GM21528 (cell line): ENCODE measurements at regions not wholly inside any gene's neighbourhood (a gene's known extent, or its start where the extent isn't known, plus 50 kb on each side); places are given as distances from the start of the nearest gene placed in this dataset.

ENCODE experiments used
- ATAC-seq: cut with Tn5 transposase; IDR thresholded peaks from one replicate; pipeline ENCODE4 v1.9.1; 2021; ENCODE audit warnings: mild to moderate bottlenecking, moderate library complexity; ENCODE audit not compliant: unreplicated experiment, low FRiP score

DNA sequence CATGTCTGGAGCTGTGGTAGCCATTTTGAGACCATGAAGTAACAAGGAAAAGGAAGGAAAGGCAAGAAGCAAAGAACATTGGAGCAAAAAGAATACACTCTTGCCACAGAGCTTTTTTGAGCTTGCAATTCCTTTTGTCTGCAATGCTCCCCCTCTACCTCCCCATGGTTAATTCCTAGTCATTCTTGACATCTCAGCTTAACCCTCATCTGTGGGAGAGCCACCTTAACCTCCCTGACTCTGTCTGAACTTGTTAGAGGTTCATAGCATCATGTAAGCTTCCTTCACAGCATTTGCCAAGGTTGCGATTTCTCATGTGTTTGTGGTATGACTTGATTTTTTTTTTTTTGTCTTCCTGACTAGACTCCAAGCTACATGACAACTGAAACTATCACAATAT, 564.1 kb upstream of the PLXNA2 start:
- ATAC-seq = no peak

DNA sequence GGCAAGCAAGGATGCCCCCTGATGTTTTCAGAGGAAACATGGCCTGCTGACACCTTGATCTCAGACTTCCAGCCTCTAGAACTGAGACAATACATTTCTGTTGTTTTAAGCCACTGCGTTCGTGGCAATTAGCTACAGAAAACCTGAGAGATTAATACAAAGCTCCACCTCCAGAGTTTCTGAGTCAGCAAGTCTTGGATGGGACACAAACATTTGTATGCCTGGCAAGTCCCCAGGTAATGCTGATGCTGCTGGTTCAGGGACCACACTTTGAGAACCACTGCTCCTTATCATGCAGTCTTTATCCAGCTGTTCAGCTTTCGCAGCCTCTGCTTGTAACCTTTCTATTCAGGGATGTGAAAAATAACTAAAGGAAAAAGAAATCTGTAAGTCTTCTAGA, 565.7 kb upstream of the PLXNA2 start:
- no peak for ATAC-seq

DNA sequence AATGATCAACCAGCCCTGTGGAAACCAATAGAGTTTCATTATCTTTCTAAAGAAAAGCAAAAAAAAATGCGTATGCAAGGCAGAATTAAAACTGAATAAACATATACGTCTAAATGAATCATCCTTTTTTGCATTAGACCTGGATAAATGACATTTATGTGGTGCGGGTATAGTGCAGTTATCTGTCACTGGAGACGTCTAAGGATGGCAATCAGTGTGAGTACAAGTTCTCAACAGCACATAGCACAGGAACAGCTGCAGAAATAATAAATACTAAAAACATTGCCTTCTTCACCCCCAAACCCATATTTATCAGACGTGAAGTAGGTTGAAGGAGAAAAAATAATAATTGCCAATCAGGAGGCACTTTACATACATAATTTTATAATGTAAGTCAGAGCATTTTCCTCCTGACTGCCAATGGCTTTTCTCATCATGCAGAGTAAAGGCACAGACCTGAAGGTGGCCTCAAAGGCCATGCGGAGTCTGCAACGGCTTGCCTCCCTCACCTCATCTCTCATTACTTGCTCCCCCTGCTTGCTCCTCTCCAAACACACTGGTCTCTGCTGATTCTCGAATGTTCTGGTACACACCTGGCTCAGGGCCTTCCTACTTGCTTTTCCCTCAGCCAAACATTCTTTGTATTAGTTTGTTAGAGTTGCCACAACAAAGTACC, 574.7 kb upstream of the PLXNA2 start:
- ATAC-seq = no peak

DNA sequence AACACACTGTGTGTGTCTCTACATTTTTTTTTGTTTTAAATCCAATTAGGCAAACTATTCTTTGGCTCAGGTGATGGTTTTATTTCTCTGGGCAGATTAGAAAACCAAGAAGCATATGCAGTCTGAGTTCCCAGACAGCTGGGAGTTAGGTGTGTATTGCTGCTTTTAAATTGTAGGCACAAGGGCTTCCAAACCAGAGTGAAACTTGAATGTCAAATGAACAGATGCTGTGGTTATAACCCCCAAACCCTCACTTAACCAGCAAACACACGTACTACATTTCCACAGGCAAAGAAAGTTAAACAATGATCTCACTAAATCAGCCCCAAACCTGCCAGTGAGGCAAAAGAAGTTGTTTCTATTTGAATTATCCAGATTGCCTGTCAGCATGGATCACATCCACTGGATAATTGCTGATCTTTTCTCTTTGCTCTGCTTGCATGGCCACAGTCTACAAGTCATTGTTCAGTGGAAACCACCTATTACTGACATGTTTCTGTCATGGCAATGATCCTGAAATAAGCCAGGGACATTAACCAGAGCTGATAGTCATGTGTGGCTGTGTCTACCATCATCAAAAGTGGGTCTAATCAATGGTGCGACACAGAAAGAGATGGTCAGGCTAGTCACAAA, 576.5 kb upstream of the PLXNA2 start:
- ATAC-seq = no peak

DNA sequence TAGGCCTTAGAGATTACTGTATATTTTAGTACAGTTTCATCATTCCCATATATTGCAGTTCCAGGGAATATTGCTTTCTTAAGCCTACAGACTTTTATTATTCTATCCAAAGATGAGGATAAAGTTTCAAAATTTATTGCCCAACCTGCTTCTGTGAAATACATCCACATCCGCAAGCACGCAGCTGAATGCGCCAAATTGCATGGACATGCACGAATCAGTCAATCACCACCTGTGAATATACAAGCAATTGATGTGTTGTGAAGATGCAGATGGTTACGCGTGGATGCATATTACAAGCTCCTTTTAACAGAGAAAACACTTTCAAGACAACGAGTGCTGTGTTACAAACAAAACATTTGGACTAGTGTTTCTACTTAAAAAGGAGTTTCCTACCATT, 577.8 kb upstream of the PLXNA2 start:
- no peak for ATAC-seq

DNA sequence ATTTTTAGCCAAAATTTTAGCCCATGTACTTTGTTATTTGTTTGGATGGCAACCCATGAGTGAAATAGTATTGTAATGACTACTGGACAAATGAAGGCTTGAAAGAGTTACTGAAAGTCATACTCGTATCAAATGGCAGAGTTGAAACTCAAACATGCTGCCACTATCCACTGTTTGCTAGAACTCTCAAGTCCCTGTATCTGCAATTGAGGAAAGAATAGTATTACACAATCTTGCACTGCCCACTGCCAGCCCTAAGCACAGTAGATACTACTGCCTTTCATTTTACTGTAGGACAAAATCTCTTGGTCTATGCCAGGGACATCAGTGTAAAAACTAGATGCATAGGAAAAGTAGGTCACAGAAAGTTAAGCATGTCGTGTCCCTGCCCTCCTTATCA, 581.1 kb upstream of the PLXNA2 start:
- ATAC-seq = no peak

DNA sequence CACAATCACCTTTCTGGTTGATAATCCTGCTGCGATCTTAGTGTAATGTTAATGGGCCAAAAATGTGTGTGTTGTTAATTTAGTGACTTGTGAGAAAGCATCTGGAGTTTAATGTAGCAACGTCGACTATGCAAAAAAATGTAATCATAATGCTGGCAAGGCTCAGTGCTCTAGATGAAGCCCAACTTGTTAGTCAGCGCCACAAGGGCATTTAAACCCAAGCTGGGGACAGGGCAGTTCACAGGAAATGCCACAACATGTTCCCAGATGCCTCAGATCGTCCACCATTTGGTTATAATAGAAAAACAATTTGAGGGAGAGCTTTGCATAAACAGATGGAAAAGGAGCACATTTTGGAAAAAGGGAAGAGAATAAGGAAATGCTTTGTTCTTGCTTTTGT, 585.4 kb upstream of the PLXNA2 start:
- no peak for ATAC-seq

DNA sequence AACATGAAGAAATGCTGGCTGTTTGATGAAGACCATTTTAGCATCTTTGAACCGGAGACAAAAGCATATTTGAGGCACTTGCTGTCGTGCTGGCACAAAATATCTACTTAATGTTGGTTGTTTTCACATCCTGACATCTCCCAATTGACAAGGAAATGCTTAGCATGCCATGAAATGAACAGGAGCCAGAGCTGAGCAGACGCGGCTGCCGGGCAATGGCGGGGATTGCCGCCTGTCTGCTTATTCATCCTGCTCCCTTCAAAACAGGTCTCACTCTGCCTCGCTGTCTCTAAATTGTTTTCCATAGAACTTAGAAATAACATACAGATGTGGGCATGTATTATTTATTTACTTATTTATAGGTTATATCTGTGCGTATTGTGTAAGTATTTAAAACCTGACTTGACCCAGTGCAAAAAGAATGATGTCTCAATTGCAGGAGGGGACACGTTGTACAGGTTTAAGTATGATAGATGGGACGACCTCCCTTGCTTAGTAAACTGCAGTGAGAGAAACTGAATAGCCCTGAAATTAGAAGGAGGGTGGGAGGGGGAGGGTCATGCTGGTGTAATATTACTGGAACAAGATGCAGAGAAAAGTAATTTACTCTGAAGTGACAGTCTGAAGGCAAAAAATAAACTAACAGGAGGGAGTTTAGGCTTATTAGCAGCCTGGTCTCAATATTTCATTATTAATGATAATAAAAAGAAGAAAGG, 590.4 kb upstream of the PLXNA2 start:
- ATAC-seq = no peak

DNA sequence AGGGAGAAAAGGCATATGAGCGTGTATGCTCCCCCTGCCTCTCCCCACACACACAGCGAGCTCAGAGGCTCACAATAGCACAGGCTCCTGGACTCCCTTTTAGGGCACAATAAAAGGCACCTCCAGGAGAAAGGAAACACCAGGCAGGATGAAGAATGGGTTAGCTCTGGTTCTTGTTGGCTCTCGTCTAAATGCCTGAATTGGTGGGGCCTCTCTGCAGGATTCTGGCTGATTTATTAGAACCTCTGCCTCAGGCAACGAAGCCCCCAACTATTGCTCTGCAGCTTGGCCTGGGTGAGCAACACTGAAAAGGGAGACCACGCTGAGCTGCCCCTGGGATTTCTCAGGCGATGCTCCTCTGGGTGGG, 590.9 kb upstream of the PLXNA2 start:
- no peak for ATAC-seq

DNA sequence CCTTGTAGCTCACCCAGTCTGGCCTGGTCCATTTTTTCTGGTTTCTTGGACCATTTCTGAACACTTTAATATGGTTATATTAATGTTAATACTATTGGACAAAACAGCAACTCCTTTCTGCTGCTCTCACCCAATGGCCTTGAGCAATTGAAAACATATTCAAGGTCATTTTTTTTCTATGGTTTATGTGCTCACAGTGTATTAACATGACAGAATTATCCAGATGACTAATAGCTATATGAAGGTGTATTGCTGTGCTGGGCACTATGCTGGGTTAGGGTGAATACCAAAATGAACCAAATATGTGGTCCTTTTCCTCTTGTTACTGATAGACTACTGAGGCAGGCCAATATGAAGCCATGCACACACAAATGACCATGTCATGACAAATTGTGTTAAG, 591.6 kb upstream of the PLXNA2 start:
- no peak for ATAC-seq

DNA sequence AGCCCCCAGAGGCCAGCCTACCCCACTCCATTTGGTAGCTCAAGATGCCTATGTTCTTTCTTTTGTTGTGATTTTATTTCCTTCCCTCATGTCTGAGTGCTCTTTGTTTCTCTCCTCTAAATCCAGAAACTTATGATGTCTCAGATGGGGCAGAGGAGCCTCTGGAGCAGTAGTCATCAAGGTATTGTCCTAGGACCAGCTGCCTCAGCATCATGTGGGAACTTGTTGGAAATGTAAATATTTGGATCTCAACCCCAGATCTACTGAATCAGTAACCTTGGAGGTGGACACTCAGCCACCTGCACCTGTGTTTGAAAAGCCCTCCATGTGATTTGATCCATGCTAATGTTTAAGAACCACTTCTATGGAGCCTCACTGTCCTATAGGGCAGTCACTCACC, 593.1 kb upstream of the PLXNA2 start:
- no peak for ATAC-seq

DNA sequence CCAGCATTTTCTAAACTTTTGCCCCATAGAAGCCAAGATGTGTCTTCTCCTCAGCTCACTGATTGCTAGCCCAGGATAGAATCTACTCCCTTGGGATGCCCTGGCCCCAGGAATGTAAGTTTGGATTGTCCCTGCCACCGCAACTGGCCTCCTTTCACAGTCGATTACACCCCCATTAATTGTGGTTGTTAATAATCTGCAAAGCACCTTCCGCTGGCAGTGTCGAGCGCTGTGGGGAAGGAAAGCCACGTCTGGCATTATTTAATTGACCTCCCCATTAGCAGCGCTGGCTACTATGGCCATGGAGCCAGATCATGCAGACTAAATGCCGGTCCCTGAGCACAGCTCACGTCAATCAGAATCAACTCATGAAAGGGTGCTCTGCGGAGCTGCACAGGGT, 597.3 kb upstream of the PLXNA2 start:
- no peak for ATAC-seq

DNA sequence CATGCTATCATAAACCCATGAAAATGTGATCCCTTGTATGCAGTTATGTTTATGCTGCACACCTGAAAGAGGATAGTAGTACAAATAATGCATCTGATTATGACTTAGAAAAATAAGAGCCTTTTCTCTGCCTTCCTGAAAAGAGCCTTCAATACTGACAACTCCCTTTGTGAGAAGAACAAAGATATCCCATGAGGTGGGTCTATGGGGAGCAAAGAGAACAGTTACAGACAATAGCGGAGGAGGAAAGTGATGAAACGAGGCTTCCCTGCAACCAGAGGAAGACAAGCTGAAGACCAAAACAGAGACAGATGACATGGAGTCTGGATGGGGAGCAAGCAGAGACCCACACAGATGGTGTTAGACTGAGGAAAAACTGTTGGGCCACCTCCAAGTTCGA, 598.3 kb upstream of the PLXNA2 start:
- no peak for ATAC-seq

DNA sequence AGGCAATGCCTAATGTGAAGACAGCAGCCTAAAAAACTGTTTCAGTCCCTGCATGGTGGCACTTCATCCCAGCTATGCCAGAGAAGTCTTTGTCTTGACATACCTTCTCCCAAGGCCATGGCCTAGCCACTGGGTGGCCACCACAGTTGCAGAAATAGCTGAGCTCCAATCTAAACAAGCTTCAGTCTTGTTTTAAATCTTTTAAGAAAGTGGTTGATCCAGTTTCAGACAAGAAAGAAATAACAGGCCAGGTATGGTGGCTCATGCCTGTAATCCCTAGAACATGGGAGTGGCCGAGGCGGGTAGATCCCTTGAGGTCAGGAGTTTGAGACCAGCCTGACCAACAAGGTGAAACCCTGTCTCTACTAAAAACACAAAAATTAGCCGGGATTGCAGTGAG, 600.0 kb upstream of the PLXNA2 start:
- no peak for ATAC-seq

DNA sequence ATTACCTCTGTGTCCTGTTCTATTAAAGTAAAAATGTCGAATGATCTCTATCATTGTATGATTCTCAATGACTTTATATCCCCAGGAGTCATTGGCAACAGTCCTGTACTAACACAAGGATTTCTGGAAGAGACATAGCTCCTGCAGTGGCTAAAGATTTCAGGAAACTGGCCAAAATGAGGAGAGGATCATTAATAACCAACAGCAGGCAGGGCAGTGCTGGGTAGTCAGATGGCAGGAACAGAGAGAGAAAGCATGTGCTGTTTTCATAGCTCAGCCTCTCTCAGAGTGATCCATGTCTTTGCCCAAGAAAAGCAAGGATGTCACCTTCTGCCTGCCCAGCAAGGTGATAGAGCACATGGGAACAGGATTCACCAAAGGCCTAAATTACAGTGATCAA, 604.7 kb upstream of the PLXNA2 start:
- ATAC-seq = no peak

DNA sequence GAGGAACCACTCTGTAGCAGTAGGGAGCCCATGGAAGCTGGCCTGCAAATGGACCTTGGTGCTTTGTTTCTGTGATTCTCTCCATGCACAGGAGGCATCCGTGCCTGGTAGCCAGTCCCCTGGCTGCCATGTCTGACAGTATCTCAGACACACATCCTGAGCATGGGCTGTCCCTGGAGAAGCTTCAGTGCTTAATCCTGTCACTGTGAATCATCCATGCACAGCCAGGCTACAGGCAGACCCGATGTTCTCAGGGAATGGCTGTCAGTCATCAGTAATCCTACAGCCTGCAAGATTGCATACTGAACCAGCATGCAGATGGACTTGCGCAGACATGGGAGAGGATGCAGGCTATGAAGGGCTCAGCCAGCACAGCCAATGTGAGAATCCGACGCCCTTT, 606.3 kb upstream of the PLXNA2 start:
- ATAC-seq = no peak

DNA sequence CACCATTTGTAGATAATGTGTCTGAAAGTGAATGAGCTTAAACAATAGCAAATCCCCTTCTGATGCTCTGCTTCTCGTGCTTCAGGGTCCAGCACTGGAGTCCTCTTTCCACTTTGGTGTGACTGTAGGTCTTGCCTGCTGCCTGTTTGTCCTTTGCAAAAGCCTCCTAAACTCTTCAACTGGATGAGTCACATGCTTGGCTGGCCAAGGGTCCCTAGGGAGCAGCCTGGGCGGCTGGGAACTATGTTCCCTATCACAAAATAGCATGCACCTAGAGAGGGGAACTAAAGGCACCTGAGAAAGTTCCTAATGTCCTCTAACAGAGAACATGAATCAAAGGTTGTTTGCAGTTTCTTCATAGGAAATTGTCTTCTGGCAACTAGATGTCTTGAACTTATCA, 607.2 kb upstream of the PLXNA2 start:
- no peak for ATAC-seq

DNA sequence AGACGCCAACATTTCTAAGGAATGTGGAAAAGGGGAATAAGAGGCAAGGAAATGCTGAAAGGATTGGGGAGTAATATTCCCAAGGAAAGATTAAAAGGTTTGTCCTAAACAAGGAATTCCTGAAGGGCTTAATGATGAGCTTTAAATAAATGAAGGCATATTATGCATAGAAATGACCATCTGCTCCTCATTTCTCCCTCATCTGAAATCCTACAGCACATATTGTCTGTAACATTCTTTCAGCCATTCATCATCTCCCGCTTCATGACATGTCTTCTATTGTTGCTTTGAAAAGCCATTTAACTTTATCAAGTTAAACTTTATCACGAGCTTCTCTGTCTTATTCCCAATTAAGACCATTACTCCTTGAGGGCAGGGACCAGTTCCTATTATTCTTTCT, 608.7 kb upstream of the PLXNA2 start:
- ATAC-seq = no peak

DNA sequence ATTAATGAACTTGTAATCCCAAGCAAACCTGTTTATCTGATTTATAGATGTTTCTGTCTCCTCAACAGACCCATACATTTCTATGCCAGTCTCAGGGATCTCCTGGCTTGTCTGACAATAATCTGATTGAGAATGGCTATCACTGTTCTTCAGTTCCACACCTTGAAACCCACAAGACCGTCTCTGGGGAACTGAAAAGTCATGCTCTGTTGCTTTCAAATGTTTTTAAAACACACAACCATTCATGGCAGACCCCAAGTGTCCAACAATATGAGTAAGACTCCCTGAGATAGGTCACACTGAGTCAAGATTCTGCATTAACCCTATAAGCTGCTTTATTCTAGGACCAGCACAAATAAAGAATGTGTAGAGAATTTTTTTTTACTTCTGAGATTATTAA, 611.2 kb upstream of the PLXNA2 start:
- ATAC-seq = peak; percentile 90

DNA sequence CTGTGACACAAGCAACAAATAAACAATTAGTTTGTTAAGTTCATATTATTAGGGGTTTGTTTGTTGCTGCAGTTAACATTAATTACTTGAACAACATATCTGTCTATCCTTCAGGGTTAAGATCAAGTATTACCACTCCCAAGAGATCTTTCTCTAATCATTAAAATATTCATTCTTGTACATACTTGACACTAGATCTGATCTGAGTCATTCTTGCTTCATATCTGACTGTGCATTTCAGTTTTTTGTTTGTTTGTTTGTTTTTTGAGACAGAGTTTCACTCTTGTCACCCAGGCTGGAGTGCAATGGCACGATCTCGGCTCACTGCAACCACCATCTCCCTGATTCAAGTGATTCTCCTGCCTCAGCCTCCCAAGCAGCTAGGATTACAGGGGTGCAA, 613.3 kb upstream of the PLXNA2 start:
- no peak for ATAC-seq

DNA sequence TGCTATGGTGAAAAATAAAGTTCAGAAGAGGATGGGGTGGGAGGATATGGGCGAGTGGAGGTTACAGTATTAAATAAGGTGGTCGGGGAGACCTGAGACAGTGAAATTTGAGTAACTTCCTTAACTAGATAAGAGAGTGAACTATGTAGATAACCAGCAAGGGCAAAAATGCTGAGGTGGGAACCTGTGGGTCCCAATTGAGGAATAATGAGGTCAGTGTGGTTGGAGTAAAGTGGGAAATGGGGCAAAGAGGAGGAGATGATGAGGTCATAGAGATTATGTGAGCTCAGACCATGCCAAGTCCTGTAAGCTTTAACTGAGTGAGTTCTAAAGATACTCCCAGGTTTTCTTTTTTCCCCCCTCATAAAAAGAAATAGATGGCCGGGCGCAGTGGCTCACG, 614.6 kb upstream of the PLXNA2 start:
- no peak for ATAC-seq

DNA sequence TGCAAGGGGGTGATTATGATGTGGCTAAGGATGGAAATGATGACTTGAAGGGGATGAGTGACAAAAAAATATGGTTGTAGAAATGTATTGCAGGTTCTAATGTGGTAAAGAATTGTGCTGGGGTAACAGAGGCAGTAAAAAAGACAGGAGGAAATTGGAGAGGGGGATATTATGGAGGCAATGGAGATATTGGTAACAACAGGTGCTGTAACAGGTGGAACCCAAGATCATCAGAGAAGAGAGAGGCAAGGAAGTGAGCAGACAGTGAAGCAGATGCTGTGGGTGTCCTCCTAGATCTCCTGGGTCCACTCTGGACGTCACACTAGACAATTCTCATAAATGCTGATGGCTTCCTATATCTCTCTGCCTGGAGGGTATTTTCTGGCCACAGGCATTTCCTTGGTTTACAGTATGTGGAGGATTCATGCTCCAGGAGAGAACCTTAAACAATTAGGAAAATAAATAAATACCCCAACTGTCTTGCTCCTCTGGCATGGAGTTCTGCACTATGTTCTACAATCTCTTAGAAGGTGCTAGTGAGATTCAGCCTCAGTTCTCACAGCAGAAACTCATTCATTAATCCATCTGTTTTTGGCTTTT, 620.3 kb upstream of the PLXNA2 start:
- no peak for ATAC-seq
